CD8-positive, alpha-beta memory T cell (primary cell): ENCODE measurements at regions not wholly inside any gene's neighbourhood (a gene's known extent, or its start where the extent isn't known, plus 50 kb on each side); places are given as distances from the start of the nearest gene placed in this dataset.

Source experiments
- CTCF ChIA-PET: fragments of 350-600 bp; sonication (Branson Sonifier 250); formaldehyde crosslinking; loops from one replicate; lab custom pipeline; 2021; ENCODE audit warnings: antibody characterized with exemption; lab: Charles Lee
- POLR2A ChIA-PET: fragments of 350-600 bp; sonication (Branson Sonifier 250); formaldehyde crosslinking; loops from one replicate; lab custom pipeline; 2021; ENCODE audit warnings: antibody characterized with exemption; lab: Charles Lee
- DNase-seq, 5 donors: peaks; one replicate each; pipeline versions ENCODE4 v3.0.0 to v3.0.0-alpha.2; 2020 to 2022; ENCODE audit warnings: mixed read lengths in 1 of 5
- H3K27ac ChIP-seq: one replicate; pipeline ENCODE4 v1.7.0; 2013; ENCODE audit warnings: low read depth, mild to moderate bottlenecking, low read length, moderate library complexity
- H3K27me3 ChIP-seq: 2 replicates; pipeline ENCODE4 v1.7.0; 2013; ENCODE audit warnings: low read length, mild to moderate bottlenecking; ENCODE audit not compliant: insufficient read depth, poor library complexity, severe bottlenecking
- H3K36me3 ChIP-seq: 2 replicates; pipeline ENCODE4 v1.7.0; 2013; ENCODE audit warnings: mild to moderate bottlenecking, low read length, moderate library complexity; ENCODE audit not compliant: insufficient read depth
- H3K4me1 ChIP-seq: 2 replicates; pipeline ENCODE4 v1.7.0; 2013; ENCODE audit warnings: mild to moderate bottlenecking, low read length, moderate library complexity; ENCODE audit not compliant: insufficient read depth
- H3K4me3 ChIP-seq: 2 replicates; pipeline ENCODE4 v1.7.0; 2013; ENCODE audit warnings: mild to moderate bottlenecking, low read length
- H3K9me3 ChIP-seq: 2 replicates; pipeline ENCODE4 v1.7.0; 2013; ENCODE audit warnings: mild to moderate bottlenecking, low read length
- H3K27ac Mint-ChIP-seq, 8 donors: one replicate each; pipeline ENCODE4 v1.8.0; 2020 to 2021; ENCODE audit warnings: mixed read lengths in 8 of 8, mild to moderate bottlenecking in 6 of 8, inconsistent platforms in 3 of 8, moderate library complexity in 3 of 8
- H3K27me3 Mint-ChIP-seq, 2 donors: one replicate each; pipeline ENCODE4 v1.8.0; 2020 to 2021; ENCODE audit warnings: mixed read lengths in 2 of 2, mild to moderate bottlenecking in 1 of 2, moderate library complexity in 1 of 2
- H3K36me3 Mint-ChIP-seq, 3 donors: one replicate each; pipeline ENCODE4 v1.8.0; 2020 to 2021; ENCODE audit warnings: mixed read lengths in 3 of 3, inconsistent platforms in 1 of 3, mild to moderate bottlenecking in 1 of 3
- H3K4me1 Mint-ChIP-seq, 3 donors: one replicate each; pipeline ENCODE4 v1.8.0; 2020 to 2021; ENCODE audit warnings: mixed read lengths in 3 of 3, inconsistent platforms in 1 of 3, mild to moderate bottlenecking in 1 of 3
- H3K4me3 Mint-ChIP-seq, 7 donors: one replicate each; pipeline ENCODE4 v1.8.0; 2020 to 2021; ENCODE audit warnings: mixed read lengths in 7 of 7, mild to moderate bottlenecking in 6 of 7, moderate library complexity in 4 of 7, inconsistent platforms in 2 of 7
- H3K9me3 Mint-ChIP-seq, 5 donors: one replicate each; pipeline ENCODE4 v1.8.0; 2020 to 2022; ENCODE audit warnings: mixed read lengths in 5 of 5, mild to moderate bottlenecking in 3 of 5, moderate library complexity in 2 of 5, inconsistent platforms in 1 of 5

- Histone ChIP-seq H3K36me3 (no peaks in the 10 kb centered on the region), H3K9me3 (no peaks in the 10 kb centered on the region), H3K27me3 (no peaks in the 10 kb centered on the region), H3K27ac (no peak overlapping the region), H3K4me1 (no peaks in the 10 kb centered on the region), H3K4me3 (no peak overlapping the region)
- Mint-ChIP-seq H3K27ac (no peak overlapping the region), H3K4me1 (peaks cover 0 to 2% (median 0%) of the 10 kb centered on the region in 3 donors), H3K27me3 (peaks cover 0 to 7% of the 10 kb centered on the region in 2 donors), H3K36me3 (no peaks in the 10 kb centered on the region), H3K4me3 (no peak overlapping the region), H3K9me3 (no peaks in the 10 kb centered on the region)
- CTCF ChIA-PET: no interaction called here
- DNase-seq: no peak
- POLR2A ChIA-PET: no interaction called here
Measured at GRCh38 chr4:11297201-11297600, 131.5 kb downstream of the HS3ST1 start.

- Mint-ChIP-seq H3K27ac (no peak overlapping the region), H3K27me3 (peaks cover 0 to 2% of the 10 kb centered on the region in 2 donors), H3K9me3 (no peaks in the 10 kb centered on the region), H3K4me1 (peaks cover 0 to 2% (median 0%) of the 10 kb centered on the region in 3 donors), H3K36me3 (no peaks in the 10 kb centered on the region), H3K4me3 (no peak overlapping the region)
- CTCF ChIA-PET: no interaction called here
- H3K27me3 ChIP-seq: no peaks in the 10 kb centered on the region
- H3K9me3 ChIP-seq: no peaks in the 10 kb centered on the region
- POLR2A ChIA-PET: no interaction called here
- H3K27ac ChIP-seq: no peak overlapping the region
- no peak overlapping the region for H3K4me3 ChIP-seq
- no peaks in the 10 kb centered on the region for H3K4me1 ChIP-seq
- DNase-seq: no peak
- no peaks in the 10 kb centered on the region for H3K36me3 ChIP-seq
Measured at GRCh38 chr4:11293866-11294265, 134.8 kb downstream of the HS3ST1 start.

GRCh38 chr4:11287055-11287454, 141.6 kb downstream of the HS3ST1 start:
- Mint-ChIP-seq H3K9me3 (peaks cover 0 to 15% (median 2%) of the 10 kb centered on the region in 5 donors), H3K4me1 (no peaks in the 10 kb centered on the region), H3K36me3 (no peaks in the 10 kb centered on the region), H3K27me3 (peaks cover 0 to 3% of the 10 kb centered on the region in 2 donors), H3K27ac (no peak overlapping the region), H3K4me3 (no peak overlapping the region)
- Histone ChIP-seq H3K27ac (no peak overlapping the region), H3K27me3 (no peaks in the 10 kb centered on the region), H3K9me3 (no peaks in the 10 kb centered on the region), H3K4me3 (no peak overlapping the region), H3K4me1 (no peaks in the 10 kb centered on the region), H3K36me3 (no peaks in the 10 kb centered on the region)
- POLR2A ChIA-PET: no interaction called here
- no peak for DNase-seq
- CTCF ChIA-PET: no interaction called here

- Mint-ChIP-seq H3K36me3 (no peaks in the 10 kb centered on the region), H3K4me3 (no peak overlapping the region), H3K27ac (no peak overlapping the region), H3K9me3 (peaks cover 0 to 15% (median 2%) of the 10 kb centered on the region in 5 donors), H3K4me1 (no peaks in the 10 kb centered on the region), H3K27me3 (peaks cover 0 to 3% of the 10 kb centered on the region in 2 donors)
- CTCF ChIA-PET: no interaction called here
- no peaks in the 10 kb centered on the region for H3K27me3 ChIP-seq
- H3K4me3 ChIP-seq: no peak overlapping the region
- H3K4me1 ChIP-seq: no peaks in the 10 kb centered on the region
- H3K27ac ChIP-seq: no peak overlapping the region
- no peaks in the 10 kb centered on the region for H3K36me3 ChIP-seq
- POLR2A ChIA-PET: no interaction called here
- no peaks in the 10 kb centered on the region for H3K9me3 ChIP-seq
- DNase-seq: no peak
Measured at GRCh38 chr4:11286533-11286932, 142.2 kb downstream of the HS3ST1 start.

- no peak overlapping the region for H3K27ac Mint-ChIP-seq
- H3K36me3 Mint-ChIP-seq: peaks cover 0 to 3% (median 0%) of the 10 kb centered on the region in 3 donors
- ChIA-PET CTCF (no interaction called here), POLR2A (no interaction called here)
- Histone ChIP-seq H3K27me3 (no peaks in the 10 kb centered on the region), H3K4me1 (no peaks in the 10 kb centered on the region), H3K9me3 (no peaks in the 10 kb centered on the region), H3K4me3 (no peak overlapping the region), H3K36me3 (no peaks in the 10 kb centered on the region), H3K27ac (no peak overlapping the region)
- H3K4me1 Mint-ChIP-seq: no peaks in the 10 kb centered on the region
- no peak overlapping the region for H3K4me3 Mint-ChIP-seq
- peaks cover 2 to 19% (median 4%) of the 10 kb centered on the region in 5 donors for H3K9me3 Mint-ChIP-seq
- no peak for DNase-seq
- H3K27me3 Mint-ChIP-seq: peaks cover 1 to 3% of the 10 kb centered on the region in 2 donors
Measured at GRCh38 chr4:11281720-11282119, 147.0 kb downstream of the HS3ST1 start.

GRCh38 chr4:11271263-11271662, 157.4 kb downstream of the HS3ST1 start:
- Histone ChIP-seq H3K27me3 (no peaks in the 10 kb centered on the region), H3K9me3 (no peaks in the 10 kb centered on the region), H3K4me1 (no peaks in the 10 kb centered on the region), H3K4me3 (no peak overlapping the region), H3K27ac (no peak overlapping the region), H3K36me3 (no peaks in the 10 kb centered on the region)
- DNase-seq: no peak
- no peaks in the 10 kb centered on the region for H3K4me1 Mint-ChIP-seq
- H3K27me3 Mint-ChIP-seq: peaks cover 0 to 2% of the 10 kb centered on the region in 2 donors
- peaks cover 0 to 3% (median 0%) of the 10 kb centered on the region in 5 donors for H3K9me3 Mint-ChIP-seq
- POLR2A ChIA-PET: no interaction called here
- CTCF ChIA-PET: no interaction called here
- no peak overlapping the region for H3K4me3 Mint-ChIP-seq
- no peak overlapping the region for H3K27ac Mint-ChIP-seq
- no peaks in the 10 kb centered on the region for H3K36me3 Mint-ChIP-seq

GRCh38 chr4:11268149-11268548, 160.5 kb downstream of the HS3ST1 start:
- Histone ChIP-seq H3K4me1 (no peaks in the 10 kb centered on the region), H3K27ac (no peak overlapping the region), H3K27me3 (no peaks in the 10 kb centered on the region), H3K4me3 (no peak overlapping the region), H3K9me3 (no peaks in the 10 kb centered on the region), H3K36me3 (no peaks in the 10 kb centered on the region)
- peaks cover 0 to 7% (median 0%) of the 10 kb centered on the region in 5 donors for H3K9me3 Mint-ChIP-seq
- DNase-seq: no peak
- ChIA-PET CTCF (no interaction called here), POLR2A (no interaction called here)
- no peak overlapping the region for H3K4me3 Mint-ChIP-seq
- no peak overlapping the region for H3K27ac Mint-ChIP-seq
- no peaks in the 10 kb centered on the region for H3K36me3 Mint-ChIP-seq
- H3K4me1 Mint-ChIP-seq: no peaks in the 10 kb centered on the region
- H3K27me3 Mint-ChIP-seq: peaks cover 0 to 8% of the 10 kb centered on the region in 2 donors

- no peak overlapping the region for H3K27ac Mint-ChIP-seq
- H3K36me3 Mint-ChIP-seq: no peaks in the 10 kb centered on the region
- no peaks in the 10 kb centered on the region for H3K4me1 Mint-ChIP-seq
- no peak overlapping the region for H3K4me3 Mint-ChIP-seq
- H3K4me3 ChIP-seq: no peak overlapping the region
- no peaks in the 10 kb centered on the region for H3K4me1 ChIP-seq
- H3K36me3 ChIP-seq: no peaks in the 10 kb centered on the region
- H3K27me3 Mint-ChIP-seq: peaks cover 0 to 8% of the 10 kb centered on the region in 2 donors
- H3K9me3 ChIP-seq: no peaks in the 10 kb centered on the region
- no peak overlapping the region for H3K27ac ChIP-seq
- DNase-seq: no peak
- ChIA-PET POLR2A (no interaction called here), CTCF (no interaction called here)
- H3K9me3 Mint-ChIP-seq: peaks cover 0 to 4% (median 0%) of the 10 kb centered on the region in 5 donors
- no peaks in the 10 kb centered on the region for H3K27me3 ChIP-seq
Measured at GRCh38 chr4:11264841-11265240, 163.9 kb downstream of the HS3ST1 start.

GRCh38 chr4:11264346-11264745, 164.3 kb downstream of the HS3ST1 start:
- ChIA-PET CTCF (no interaction called here), POLR2A (no interaction called here)
- no peaks in the 10 kb centered on the region for H3K9me3 ChIP-seq
- Mint-ChIP-seq H3K9me3 (peaks cover 0 to 5% (median 0%) of the 10 kb centered on the region in 5 donors), H3K4me3 (no peak overlapping the region), H3K27ac (no peak overlapping the region), H3K4me1 (no peaks in the 10 kb centered on the region), H3K36me3 (no peaks in the 10 kb centered on the region), H3K27me3 (peaks cover 0 to 5% of the 10 kb centered on the region in 2 donors)
- H3K4me3 ChIP-seq: no peak overlapping the region
- no peak overlapping the region for H3K27ac ChIP-seq
- no peaks in the 10 kb centered on the region for H3K27me3 ChIP-seq
- H3K36me3 ChIP-seq: no peaks in the 10 kb centered on the region
- no peak for DNase-seq
- H3K4me1 ChIP-seq: no peaks in the 10 kb centered on the region
